ENCODE measurements at regions not wholly inside any gene's neighbourhood (a gene's known extent, or its start where the extent isn't known, plus 50 kb on each side); places are given as distances from the start of the nearest gene placed in this dataset.

DNA sequence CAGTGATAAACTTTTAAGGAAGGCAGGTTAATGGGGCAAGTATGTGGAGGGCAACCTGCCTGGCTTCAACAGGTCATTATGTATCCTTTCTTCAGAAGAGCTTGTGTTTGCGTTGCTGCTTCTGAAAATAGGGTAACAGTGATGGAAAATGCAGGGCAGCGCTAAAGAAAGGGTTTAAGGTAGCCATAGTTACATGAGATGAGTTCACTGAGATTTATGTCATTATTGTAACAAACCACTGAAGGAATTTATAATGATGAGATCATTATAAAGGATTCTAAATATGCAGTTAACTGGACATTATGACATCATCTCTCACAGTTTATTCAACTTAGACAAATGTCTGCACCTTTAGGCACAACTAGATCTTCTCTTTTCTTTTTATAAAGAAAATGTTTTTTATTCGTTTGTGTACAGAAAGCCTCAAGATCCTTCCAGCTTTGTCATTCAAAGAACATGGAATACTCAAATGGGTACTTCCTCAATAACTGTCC is 291.6 kb upstream of the SMARCA2 start:
- H3K27ac Mint-ChIP-seq: no peak overlapping the region
- H3K4me3 Mint-ChIP-seq: no peak overlapping the region
- H3K27me3 Mint-ChIP-seq: peaks cover 3% of the 10 kb centered on the region
- POLR2A ChIA-PET: no interaction called here
- H3K36me3 Mint-ChIP-seq (ENCODE audit: low read depth): no peaks in the 10 kb centered on the region
- H3K9me3 Mint-ChIP-seq: peaks cover 2% of the 10 kb centered on the region
- H3K4me1 Mint-ChIP-seq: no peaks in the 10 kb centered on the region
- CTCF ChIA-PET: no interaction called here
- DNase-seq: no peak

DNA sequence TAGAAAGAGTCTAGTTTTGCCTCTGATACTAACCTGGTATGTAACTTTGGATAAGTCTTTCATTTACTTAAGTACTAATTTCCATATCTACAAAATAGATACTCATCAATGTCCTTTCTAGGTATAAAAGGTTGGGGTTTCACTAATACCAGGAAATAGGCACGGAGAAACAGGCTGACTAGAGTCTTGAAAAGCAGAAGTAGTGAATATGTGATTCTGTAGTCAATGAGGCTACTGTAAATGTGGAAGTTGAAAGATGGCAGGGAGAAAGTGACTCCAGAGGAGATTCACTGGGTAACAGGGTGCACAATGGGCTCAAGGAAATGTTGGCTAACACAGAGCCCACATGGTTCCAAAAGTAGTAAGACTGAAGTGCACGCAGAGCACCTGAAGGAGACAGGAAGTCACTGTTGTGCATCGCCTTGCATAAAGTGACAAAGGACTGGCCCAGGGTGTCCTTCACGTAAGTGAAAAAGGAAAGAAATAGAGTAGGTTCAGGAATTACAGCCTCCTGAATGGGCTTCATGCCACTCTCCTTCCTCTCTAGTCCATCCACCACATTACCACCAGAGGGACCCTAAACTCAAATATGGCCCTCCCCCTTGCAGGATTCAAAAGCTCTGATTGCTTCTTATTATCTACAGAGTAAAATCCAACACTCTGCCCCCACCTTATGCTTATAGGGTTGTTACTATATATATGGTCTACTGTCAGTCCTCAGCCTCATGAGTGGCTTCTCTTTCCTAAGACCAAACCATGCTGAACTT is 288.0 kb upstream of the SMARCA2 start:
- H3K27ac Mint-ChIP-seq: no peak overlapping the region
- no peaks in the 10 kb centered on the region for H3K27me3 Mint-ChIP-seq
- no peaks in the 10 kb centered on the region for H3K4me1 Mint-ChIP-seq
- ChIA-PET POLR2A (no interaction called here), CTCF (no interaction called here)
- H3K36me3 Mint-ChIP-seq (ENCODE audit: low read depth): no peaks in the 10 kb centered on the region
- no peaks in the 10 kb centered on the region for H3K9me3 Mint-ChIP-seq
- no peak for DNase-seq
- no peak overlapping the region for H3K4me3 Mint-ChIP-seq

DNA sequence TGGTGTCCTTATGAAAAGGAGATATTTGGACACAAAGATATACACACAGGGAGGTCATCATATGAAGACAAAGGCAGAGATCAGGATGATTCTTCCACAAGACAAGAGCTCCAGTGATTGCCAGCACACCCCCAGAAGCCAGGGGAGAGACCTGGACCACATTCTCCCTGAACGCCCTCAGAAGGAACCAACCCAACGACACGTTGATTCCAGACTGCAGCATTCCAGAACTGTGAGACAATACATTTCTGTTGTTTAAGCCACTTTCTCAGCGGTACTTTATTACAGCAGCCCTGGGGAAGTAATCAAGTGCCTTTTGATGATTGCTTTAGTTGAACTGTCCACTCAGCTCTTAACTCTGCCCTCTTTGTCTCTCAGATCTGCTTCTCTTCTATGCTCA is 285.5 kb upstream of the SMARCA2 start:
- H3K27ac Mint-ChIP-seq: no peak overlapping the region
- ChIA-PET POLR2A (no interaction called here), CTCF (no interaction called here)
- H3K27me3 Mint-ChIP-seq: no peaks in the 10 kb centered on the region
- H3K4me1 Mint-ChIP-seq: no peaks in the 10 kb centered on the region
- H3K4me3 Mint-ChIP-seq: no peak overlapping the region
- no peaks in the 10 kb centered on the region for H3K36me3 Mint-ChIP-seq (ENCODE audit: low read depth)
- no peak for DNase-seq
- H3K9me3 Mint-ChIP-seq: no peaks in the 10 kb centered on the region

DNA sequence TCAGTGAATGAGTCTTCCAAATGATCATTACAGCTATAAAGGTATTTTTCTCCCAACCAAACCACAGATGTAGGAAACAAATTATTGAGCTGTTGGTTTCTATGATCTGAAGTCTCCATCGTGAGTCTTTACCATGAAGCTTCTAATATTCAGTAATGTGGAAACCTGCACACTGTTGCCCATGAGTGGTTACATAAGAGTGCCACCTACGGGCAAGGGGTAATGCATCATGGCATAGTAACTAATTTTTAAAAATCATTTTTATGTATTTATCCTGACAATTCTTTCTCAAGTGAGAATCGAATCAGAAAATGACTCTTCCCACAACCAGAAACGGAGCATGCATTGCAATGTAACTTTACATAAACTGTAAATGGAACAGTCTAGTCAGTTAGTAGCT is 282.5 kb upstream of the SMARCA2 start:
- CTCF ChIA-PET: interaction anchor here (0.8 to 1.5 kb wide), 5 partner anchors 11 to 272 kb away, joined by 3 to 6 read pairs (median 3); no protein-coding TSS in a partner anchor
- no peaks in the 10 kb centered on the region for H3K27me3 Mint-ChIP-seq

DNA sequence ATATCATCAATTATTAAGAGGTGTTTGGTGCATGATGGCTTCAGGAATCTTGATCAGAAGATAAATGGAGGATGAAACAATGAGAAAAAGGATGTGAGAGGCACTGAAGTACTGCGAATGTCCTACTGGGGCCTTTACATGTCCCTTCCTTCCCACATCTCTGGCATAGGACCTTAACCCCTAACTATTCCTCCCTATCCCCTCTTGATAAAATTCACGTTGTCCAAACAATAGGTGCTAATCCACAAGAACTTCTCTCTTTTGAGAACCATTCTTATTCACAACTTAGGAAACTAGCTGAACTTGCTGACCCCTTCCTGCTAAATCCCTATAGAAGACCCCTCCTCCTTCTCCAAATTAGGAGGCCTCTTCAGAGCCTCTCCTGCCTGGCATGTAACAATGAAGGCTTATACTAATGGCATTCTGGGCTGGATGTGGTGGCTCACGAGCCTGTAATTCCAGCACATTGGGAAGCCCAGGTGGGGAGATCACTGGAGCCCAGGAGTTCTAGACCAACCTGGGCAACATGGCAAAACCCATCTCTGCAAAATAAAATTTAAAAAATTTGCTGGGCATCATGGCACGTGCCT is 276.5 kb upstream of the SMARCA2 start:
- Mint-ChIP-seq H3K4me3 (no peak overlapping the region), H3K4me1 (no peaks in the 10 kb centered on the region), H3K36me3 (ENCODE audit: low read depth) (no peaks in the 10 kb centered on the region), H3K27ac (no peak overlapping the region), H3K27me3 (no peaks in the 10 kb centered on the region), H3K9me3 (no peaks in the 10 kb centered on the region)
- DNase-seq: no peak
- CTCF ChIA-PET: no interaction called here
- POLR2A ChIA-PET: no interaction called here

More for the DNA sequence above, 282.5 kb upstream of the SMARCA2 start:
- Mint-ChIP-seq H3K4me3 (no peak overlapping the region), H3K9me3 (no peaks in the 10 kb centered on the region), H3K36me3 (ENCODE audit: low read depth) (no peaks in the 10 kb centered on the region), H3K27ac (no peak overlapping the region), H3K4me1 (no peaks in the 10 kb centered on the region)
- no peak for DNase-seq
- POLR2A ChIA-PET: no interaction called here

DNA sequence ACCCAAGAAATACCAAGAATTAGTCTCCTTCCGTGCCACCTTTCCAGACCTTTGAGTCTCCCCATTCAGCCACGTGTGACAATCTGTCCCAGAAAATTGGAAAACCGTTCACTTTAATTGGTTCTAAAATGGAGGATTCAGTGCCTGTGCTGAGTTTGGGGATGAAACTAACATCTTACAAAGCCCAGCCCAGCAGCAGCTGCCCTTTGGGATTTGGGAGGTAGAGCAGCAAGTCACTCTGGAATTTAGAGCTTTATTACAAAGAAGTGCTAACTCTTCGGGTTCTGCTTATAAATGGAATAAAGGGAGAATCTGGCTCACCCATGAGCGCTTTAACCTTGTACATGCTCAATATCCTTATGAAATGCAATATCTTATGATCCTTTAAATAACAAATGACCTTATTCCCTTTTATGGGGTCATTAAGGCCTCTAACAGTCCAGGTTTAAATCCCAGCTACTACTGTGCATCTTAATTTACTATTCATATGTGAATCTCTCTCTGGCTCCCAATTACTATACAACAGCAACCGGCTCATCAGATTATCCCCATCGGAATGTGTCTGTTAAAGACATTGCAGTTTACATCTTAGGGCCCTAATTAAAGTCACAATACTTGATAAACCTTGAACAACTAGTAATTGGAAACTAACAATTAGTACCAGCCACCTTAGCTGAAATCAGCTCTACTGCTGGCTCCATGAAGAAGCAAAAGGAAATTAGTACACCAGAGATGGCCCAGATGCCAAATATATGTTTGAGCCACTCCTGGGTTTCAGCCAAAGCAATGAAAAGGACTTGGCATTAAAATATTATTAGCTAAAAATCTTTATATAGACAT is 271.8 kb upstream of the SMARCA2 start:
- no peaks in the 10 kb centered on the region for H3K27me3 Mint-ChIP-seq
- ChIA-PET CTCF (interaction anchor here (1.0 kb wide), 1 partner anchor 11 kb away, joined by 3 read pairs; no protein-coding TSS in a partner anchor), POLR2A (no interaction called here)
- no peaks in the 10 kb centered on the region for H3K36me3 Mint-ChIP-seq (ENCODE audit: low read depth)
- H3K9me3 Mint-ChIP-seq: no peaks in the 10 kb centered on the region
- no peak for DNase-seq
- H3K4me1 Mint-ChIP-seq: no peaks in the 10 kb centered on the region
- no peak overlapping the region for H3K27ac Mint-ChIP-seq
- H3K4me3 Mint-ChIP-seq: no peak overlapping the region

DNA sequence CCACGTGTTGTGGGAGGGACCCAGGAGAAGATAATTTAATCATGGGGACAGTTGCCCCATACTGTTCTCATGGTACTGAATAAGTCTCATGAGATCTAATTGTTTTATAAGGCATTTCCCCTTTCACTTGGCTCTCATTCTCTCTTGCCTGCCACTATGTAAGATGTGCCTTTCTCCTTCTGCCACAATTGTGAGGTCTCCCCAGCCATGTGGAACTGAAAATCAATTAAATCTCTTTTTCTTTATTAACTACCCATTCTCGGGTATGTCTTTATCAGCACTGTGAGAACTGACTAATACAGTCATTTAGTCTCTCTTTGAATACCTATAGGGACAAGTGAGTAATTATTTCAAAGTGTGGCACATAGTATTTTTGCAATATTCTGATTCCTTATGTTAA is 269.2 kb upstream of the SMARCA2 start:
- no peak overlapping the region for H3K4me3 Mint-ChIP-seq
- ChIA-PET POLR2A (no interaction called here), CTCF (no interaction called here)
- peaks cover 2% of the 10 kb centered on the region for H3K9me3 Mint-ChIP-seq
- no peaks in the 10 kb centered on the region for H3K36me3 Mint-ChIP-seq (ENCODE audit: low read depth)
- DNase-seq: no peak
- H3K27ac Mint-ChIP-seq: no peak overlapping the region
- H3K4me1 Mint-ChIP-seq: no peaks in the 10 kb centered on the region
- H3K27me3 Mint-ChIP-seq: no peaks in the 10 kb centered on the region

DNA sequence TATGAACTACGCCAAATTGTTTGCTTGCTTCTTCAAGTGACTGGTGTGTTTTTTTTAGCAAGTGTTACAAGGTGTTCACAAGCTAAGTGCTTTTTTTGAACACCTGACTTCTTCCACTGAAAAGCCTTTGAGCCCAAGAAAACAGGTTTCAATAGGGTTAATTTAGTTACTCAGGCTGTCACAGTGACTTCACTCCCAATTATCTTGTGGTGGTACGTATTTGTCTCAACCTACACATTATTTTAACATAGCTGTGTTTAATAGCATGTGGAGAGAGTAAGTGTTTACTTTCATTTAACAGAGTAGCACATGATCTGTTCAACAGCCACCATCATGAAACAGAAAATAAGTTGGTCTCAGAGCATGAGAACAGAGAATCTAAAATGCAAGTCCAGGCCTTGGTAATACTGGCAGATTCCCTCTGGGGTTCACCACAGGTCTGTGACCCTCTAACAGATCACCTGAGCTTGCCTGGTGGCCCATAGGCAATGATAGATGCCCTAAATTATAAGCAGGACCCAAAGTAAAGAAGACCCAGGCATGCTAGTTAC is 267.7 kb upstream of the SMARCA2 start:
- ChIA-PET POLR2A (no interaction called here), CTCF (no interaction called here)
- DNase-seq: no peak
- Mint-ChIP-seq H3K9me3 (peaks cover 2% of the 10 kb centered on the region), H3K27ac (no peak overlapping the region), H3K27me3 (no peaks in the 10 kb centered on the region), H3K4me3 (no peak overlapping the region), H3K36me3 (ENCODE audit: low read depth) (no peaks in the 10 kb centered on the region), H3K4me1 (no peaks in the 10 kb centered on the region)

DNA sequence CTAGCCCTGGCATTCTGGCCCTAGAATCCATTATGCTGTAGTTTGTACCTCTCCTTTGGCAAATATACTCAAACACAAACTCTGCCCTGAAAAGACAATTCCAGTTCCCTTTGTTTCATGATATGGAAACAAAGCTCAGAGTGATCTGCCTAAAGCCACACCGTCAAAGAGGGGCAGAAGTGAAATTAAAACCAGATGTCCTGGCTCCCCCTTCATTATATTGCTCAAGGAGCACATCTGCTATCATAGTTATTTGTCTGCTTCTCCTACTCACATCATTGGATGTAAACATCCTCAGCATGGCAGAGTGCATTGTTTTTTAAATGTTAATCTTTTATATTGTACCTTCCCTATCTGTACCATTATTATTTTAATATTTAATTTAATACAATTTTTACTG is 266.7 kb upstream of the SMARCA2 start:
- H3K4me1 Mint-ChIP-seq: no peaks in the 10 kb centered on the region
- H3K27me3 Mint-ChIP-seq: no peaks in the 10 kb centered on the region
- POLR2A ChIA-PET: no interaction called here
- no peak overlapping the region for H3K27ac Mint-ChIP-seq
- no peak for DNase-seq
- peaks cover 5% of the 10 kb centered on the region for H3K9me3 Mint-ChIP-seq
- CTCF ChIA-PET: no interaction called here
- no peaks in the 10 kb centered on the region for H3K36me3 Mint-ChIP-seq (ENCODE audit: low read depth)
- no peak overlapping the region for H3K4me3 Mint-ChIP-seq

DNA sequence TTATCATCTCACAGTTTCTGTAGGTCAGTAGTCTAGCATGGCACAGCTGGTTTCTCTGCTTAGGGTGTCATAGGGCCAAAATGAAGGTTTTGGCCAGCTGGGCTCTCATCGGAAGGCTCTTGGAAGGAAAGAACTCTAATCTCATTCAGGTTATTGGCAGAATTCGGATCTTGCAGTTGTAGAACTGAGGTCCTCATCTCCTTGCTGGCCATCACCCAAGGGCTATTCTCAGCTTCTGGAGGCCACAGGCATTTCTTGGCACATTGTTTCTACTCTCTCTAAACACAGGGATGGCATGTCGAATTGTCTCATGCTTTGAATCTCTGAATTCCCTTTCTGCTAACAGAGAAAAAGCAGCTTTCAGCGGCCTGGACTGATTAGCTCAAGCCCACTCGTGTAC is 258.0 kb upstream of the SMARCA2 start:
- ChIA-PET POLR2A (no interaction called here), CTCF (no interaction called here)
- no peak overlapping the region for H3K27ac Mint-ChIP-seq
- no peaks in the 10 kb centered on the region for H3K27me3 Mint-ChIP-seq
- DNase-seq: no peak
- H3K4me3 Mint-ChIP-seq: no peak overlapping the region
- peaks cover 3% of the 10 kb centered on the region for H3K9me3 Mint-ChIP-seq
- H3K4me1 Mint-ChIP-seq: peaks cover 2% of the 10 kb centered on the region
- H3K36me3 Mint-ChIP-seq (ENCODE audit: low read depth): no peaks in the 10 kb centered on the region

DNA sequence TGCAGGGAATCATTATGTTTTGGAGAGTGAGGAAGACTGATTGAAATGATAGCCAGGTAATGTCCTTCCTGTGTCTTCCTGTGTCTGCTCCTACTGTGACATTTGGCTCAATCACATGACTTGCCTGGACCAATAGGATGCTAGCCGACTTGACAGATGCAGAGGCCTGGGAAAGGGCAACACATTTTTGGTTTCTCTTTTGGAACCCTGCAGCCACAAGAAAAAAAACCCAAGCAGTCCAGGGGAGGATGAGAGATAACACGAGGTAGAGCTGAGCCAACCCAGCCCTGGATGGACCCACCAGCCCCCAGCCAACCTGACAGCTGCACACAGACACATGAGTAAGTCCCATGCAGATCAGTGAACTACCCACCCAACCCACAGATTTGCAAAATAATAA is 256.1 kb upstream of the SMARCA2 start:
- Mint-ChIP-seq H3K27ac (no peak overlapping the region), H3K36me3 (ENCODE audit: low read depth) (no peaks in the 10 kb centered on the region), H3K9me3 (no peaks in the 10 kb centered on the region), H3K4me1 (peaks cover 2% of the 10 kb centered on the region), H3K27me3 (no peaks in the 10 kb centered on the region), H3K4me3 (no peak overlapping the region)
- ChIA-PET POLR2A (no interaction called here), CTCF (no interaction called here)
- DNase-seq: no peak

DNA sequence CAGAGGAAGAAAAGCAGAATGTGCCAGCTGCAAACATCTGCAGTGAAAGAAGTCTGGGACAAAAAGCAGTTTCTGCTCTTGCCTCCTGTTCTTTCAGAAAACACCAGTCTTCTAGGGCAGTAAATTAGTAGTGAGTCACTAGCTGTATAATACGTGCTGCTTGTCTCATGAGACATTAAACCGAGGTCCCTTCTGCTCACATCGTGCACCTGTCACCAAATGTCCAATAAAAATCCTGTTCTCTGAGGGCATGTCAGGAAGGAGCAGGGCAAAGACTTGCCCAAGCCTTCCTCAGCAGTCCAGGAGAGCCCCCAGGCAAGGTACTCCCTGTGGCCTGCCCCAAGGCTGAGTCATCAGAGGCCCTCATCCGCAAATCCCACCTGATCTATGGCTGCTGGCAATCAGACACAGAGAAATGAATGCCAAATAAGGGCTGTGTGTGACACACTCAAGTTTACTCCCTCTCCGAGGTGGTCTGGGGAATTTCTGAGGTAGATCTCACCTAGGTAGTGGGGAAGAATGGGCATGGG is 255.3 kb upstream of the SMARCA2 start:
- Mint-ChIP-seq H3K27ac (no peak overlapping the region), H3K36me3 (ENCODE audit: low read depth) (no peaks in the 10 kb centered on the region), H3K4me3 (no peak overlapping the region), H3K4me1 (peaks cover 2% of the 10 kb centered on the region), H3K27me3 (no peaks in the 10 kb centered on the region), H3K9me3 (no peaks in the 10 kb centered on the region)
- no peak for DNase-seq
- ChIA-PET POLR2A (no interaction called here), CTCF (interaction anchor here (0.6 kb wide), 1 partner anchor 1498 kb away, joined by 3 read pairs; no protein-coding TSS in a partner anchor)

DNA sequence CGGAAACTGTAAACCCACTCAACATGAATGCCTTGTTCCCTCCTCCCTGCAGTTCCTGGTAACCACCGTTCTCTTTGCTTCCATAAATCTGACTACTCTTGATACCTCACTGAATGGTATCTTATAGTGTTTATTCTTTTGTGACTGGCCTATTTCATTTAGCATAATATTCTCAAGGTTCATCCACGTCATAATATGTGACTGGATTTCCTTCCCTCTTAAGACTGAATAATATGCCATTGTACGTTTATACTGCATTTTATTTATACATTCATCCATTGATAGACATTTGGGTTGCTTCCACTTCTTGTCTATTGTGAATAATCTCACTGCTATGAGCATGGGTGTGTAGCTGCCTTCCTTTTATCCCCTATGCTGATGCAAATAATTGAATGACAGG is 253.3 kb upstream of the SMARCA2 start:
- Mint-ChIP-seq H3K4me1 (peaks cover 2% of the 10 kb centered on the region), H3K9me3 (no peaks in the 10 kb centered on the region), H3K27ac (no peak overlapping the region), H3K27me3 (peaks cover 2% of the 10 kb centered on the region), H3K4me3 (no peak overlapping the region), H3K36me3 (ENCODE audit: low read depth) (no peaks in the 10 kb centered on the region)
- ChIA-PET CTCF (no interaction called here), POLR2A (no interaction called here)
- no peak for DNase-seq

All from activated CD4-positive, alpha-beta memory T cell treated with anti-CD3 and anti-CD28 coated beads, Interleukin-2, amount 10 ng/mL, durations not matched to agents 7 days and 5 days (primary cell).